Uterus (tissue), 2 donors: ENCODE measurements at regions not wholly inside any gene's neighbourhood (a gene's known extent, or its start where the extent isn't known, plus 50 kb on each side); places are given as distances from the start of the nearest gene placed in this dataset.

ENCODE experiments used
- POLR2A ChIP-seq, 2 donors: fragments of 450-650 bp; IDR thresholded peaks; one replicate each; pipeline ENCODE4 v1.6.1; 2016; ENCODE audit warnings: antibody characterized with exemption in 2 of 2, mild to moderate bottlenecking in 1 of 2, moderate library complexity in 1 of 2
- TF ChIP-seq, protein P1 (sequence below), 4 experiments: fragments of 200-600 bp in 2 of 4; fragments of 450-650 bp in 2 of 4; sonication (generic) in 2 of 4; IDR thresholded peaks; one replicate each; pipeline ENCODE4 v1.5.1; 2016 to 2019; ENCODE audit warnings: antibody characterized with exemption in 4 of 4, mild to moderate bottlenecking in 2 of 4, moderate library complexity in 1 of 4

DNA sequence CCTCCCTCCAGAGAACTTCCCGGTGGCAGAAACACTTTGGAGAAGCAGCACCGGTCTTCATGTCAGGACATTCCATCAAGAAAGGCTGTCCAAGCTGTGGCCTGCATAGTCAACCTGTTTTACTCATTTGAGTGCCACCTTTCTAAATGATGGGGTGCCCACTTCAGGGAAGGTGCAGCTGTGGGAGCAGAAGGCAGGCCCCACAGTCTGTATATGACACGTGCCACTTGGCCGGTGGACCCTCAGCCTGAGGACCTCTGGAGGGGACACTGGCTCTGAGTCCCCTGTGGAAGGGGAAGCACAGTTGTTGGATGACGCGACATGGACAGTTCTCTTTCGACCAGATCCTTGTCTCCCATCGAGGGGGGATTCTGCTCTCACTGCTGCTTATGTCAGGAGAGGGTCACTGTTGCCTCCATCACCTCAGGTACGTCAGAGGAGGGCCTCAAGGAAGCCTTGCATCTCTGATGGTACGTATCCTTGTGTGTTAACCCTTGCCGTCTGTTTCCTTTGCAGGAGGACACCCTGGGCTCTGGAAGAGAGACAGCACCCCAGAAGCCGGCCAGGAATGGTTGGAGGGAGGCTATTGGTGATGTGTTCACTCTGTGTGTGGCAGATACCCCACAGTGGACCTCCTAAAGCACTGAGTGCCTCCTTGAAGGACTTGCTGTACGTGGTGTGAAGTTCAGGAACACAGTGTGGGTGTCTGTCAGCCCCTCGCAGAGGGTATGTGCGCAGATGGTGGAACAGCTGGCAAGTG is 132.1 kb upstream of the RTL1 start:
- TF ChIP-seq, protein P1, sequence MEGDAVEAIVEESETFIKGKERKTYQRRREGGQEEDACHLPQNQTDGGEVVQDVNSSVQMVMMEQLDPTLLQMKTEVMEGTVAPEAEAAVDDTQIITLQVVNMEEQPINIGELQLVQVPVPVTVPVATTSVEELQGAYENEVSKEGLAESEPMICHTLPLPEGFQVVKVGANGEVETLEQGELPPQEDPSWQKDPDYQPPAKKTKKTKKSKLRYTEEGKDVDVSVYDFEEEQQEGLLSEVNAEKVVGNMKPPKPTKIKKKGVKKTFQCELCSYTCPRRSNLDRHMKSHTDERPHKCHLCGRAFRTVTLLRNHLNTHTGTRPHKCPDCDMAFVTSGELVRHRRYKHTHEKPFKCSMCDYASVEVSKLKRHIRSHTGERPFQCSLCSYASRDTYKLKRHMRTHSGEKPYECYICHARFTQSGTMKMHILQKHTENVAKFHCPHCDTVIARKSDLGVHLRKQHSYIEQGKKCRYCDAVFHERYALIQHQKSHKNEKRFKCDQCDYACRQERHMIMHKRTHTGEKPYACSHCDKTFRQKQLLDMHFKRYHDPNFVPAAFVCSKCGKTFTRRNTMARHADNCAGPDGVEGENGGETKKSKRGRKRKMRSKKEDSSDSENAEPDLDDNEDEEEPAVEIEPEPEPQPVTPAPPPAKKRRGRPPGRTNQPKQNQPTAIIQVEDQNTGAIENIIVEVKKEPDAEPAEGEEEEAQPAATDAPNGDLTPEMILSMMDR (IDR thresholded peaks at IDR 0.05) = no peak
- no peak for TF ChIP-seq POLR2A (IDR thresholded peaks at IDR 0.05)
